C4-2B (cell line): ENCODE measurements at regions not wholly inside any gene's neighbourhood (a gene's known extent, or its start where the extent isn't known, plus 50 kb on each side); places are given as distances from the start of the nearest gene placed in this dataset.

Experiments used
- H3K27ac ChIP-seq: fragments of 450-650 bp; 2 replicates; pipeline ENCODE4 v1.5.1; 2017
- CTCF ChIP-seq: fragments of 450-650 bp; conservative IDR thresholded peaks from 2 replicates; pipeline ENCODE4 v1.5.1; 2017; ENCODE audit warnings: mild to moderate bottlenecking
- ZFX ChIP-seq: fragments of 450-650 bp; IDR thresholded peaks from 2 replicates; pipeline ENCODE4 v1.6.1; 2017

- TF ChIP-seq CTCF = no peak
- TF ChIP-seq ZFX = no peak
- H3K27ac ChIP-seq = no peak overlapping the region
These were observed 447.5 kb downstream of the IGSF11 start for GRCh38 chr3:118587037-118587741.

- no peak overlapping the region for H3K27ac ChIP-seq
- TF ChIP-seq CTCF = no peak
- no peak for TF ChIP-seq ZFX
These were observed 446.8 kb downstream of the IGSF11 start for GRCh38 chr3:118587847-118588246.

DNA sequence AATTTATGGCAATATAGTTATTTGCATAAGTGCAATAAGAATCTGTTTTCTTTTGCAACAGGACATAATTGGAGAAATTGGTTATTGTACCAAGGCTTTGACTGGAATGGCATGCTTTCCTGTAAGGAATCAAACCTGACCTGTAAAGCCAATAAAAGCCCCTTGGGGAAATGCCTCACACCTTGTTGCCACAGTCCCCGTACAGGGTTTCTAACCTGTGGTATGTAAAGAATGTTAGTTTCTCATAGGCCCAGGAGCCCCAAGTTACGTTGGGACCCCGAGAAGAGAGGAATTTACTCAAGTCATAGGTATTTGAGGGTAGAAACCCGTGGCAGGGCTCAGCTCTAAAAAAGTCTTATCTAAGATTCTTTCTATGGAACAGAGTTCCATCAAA, 441.4 kb downstream of the IGSF11 start:
- no peak for TF ChIP-seq ZFX
- no peak for TF ChIP-seq CTCF
- H3K27ac ChIP-seq = no peak overlapping the region

DNA sequence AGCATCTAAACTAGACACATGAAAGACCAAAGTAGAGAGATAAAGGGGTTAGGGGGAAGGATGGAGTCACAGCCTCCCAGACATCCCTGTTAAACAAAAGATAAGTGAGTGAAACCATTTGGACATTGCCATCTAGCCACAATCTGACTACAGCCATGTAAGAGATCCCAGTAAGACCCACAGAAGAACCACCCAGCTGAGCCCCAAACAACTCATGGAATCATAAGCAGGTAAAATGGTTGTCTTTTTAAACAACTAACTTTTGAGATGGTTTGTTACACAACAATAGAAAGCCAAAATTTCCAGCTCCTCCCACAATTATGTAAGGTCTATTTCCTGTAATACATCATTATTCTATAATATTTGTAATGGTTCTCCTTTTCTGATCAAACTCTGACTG, 437.5 kb downstream of the IGSF11 start:
- H3K27ac ChIP-seq = no peak overlapping the region
- TF ChIP-seq ZFX (no peak), CTCF (no peak)

GRCh38 chr3:118607915-118608820, 426.5 kb downstream of the IGSF11 start:
- no peak overlapping the region for H3K27ac ChIP-seq
- TF ChIP-seq CTCF = no peak
- no peak for TF ChIP-seq ZFX

GRCh38 chr3:118618247-118619040, 416.2 kb downstream of the IGSF11 start:
- H3K27ac ChIP-seq = no peak overlapping the region
- TF ChIP-seq CTCF = no peak
- no peak for TF ChIP-seq ZFX

DNA sequence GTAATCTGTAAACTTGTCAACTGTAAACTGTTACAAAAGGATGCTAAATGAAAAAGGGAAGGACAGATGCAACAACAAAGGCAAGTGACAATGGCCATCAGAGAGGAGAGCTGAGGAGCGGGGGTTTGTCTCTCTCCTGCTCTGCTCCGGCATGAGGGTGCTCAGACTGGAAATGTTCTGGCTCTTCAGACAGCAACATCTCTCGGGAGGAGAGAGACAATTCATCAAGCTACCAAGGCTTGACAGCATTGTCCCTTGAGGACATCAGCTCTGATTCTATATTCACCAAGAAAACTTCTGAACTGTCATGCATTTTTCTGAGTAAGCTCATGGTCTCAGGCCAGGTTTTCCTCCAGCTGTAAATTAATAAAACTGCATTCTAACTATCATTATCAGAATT, 408.2 kb downstream of the IGSF11 start:
- TF ChIP-seq ZFX (no peak), CTCF (no peak)
- no peak overlapping the region for H3K27ac ChIP-seq
